Ishikawa (cell line): ENCODE measurements at regions not wholly inside any gene's neighbourhood (a gene's known extent, or its start where the extent isn't known, plus 50 kb on each side); places are given as distances from the start of the nearest gene placed in this dataset.

Experiments used
- CEBPB ChIP-seq: IDR thresholded peaks from 2 replicates; pipeline ENCODE4 v1.6.1; 2012
- CREB1 ChIP-seq: IDR thresholded peaks from 2 replicates; pipeline ENCODE4 v1.6.1; 2012; ENCODE audit warnings: low read depth
- EGR1 ChIP-seq: IDR thresholded peaks from 2 replicates; pipeline ENCODE4 v1.6.1; 2012
- EP300 ChIP-seq: IDR thresholded peaks from 2 replicates; pipeline ENCODE4 v1.6.1; 2012; ENCODE audit warnings: borderline replicate concordance
- FOXM1 ChIP-seq: IDR thresholded peaks from 2 replicates; pipeline ENCODE4 v1.6.1; 2012; ENCODE audit warnings: low read depth, borderline replicate concordance
- NFIC ChIP-seq: IDR thresholded peaks from 2 replicates; pipeline ENCODE4 v1.6.1; 2012
- RAD21 ChIP-seq: IDR thresholded peaks from 2 replicates; pipeline ENCODE4 v1.6.1; 2012; ENCODE audit warnings: low read depth
- TAF1 ChIP-seq: IDR thresholded peaks from 2 replicates; pipeline ENCODE4 v1.6.1; 2012; ENCODE audit warnings: low read depth, mild to moderate bottlenecking
- TCF12 ChIP-seq: IDR thresholded peaks from 2 replicates; pipeline ENCODE4 v1.6.1; 2012; ENCODE audit warnings: low read depth
- TEAD4 ChIP-seq: IDR thresholded peaks from 2 replicates; pipeline ENCODE4 v1.6.1; 2012
- YY1 ChIP-seq: IDR thresholded peaks from 2 replicates; pipeline ENCODE4 v1.6.1; 2012; ENCODE audit warnings: low read depth
- ZBTB7A ChIP-seq: IDR thresholded peaks from 2 replicates; pipeline ENCODE4 v1.6.1; 2012; ENCODE audit warnings: low read depth
- TF ChIP-seq, protein P1 (sequence below): IDR thresholded peaks from 2 replicates; pipeline ENCODE4 v1.6.1; 2012; ENCODE audit warnings: low read depth, mild to moderate bottlenecking
- TF ChIP-seq, protein P2 (sequence below): IDR thresholded peaks from 2 replicates; pipeline ENCODE4 v1.6.1; 2012
- TF ChIP-seq, protein P3 (sequence below): IDR thresholded peaks from 2 replicates; pipeline ENCODE4 v1.6.1; 2012

DNA sequence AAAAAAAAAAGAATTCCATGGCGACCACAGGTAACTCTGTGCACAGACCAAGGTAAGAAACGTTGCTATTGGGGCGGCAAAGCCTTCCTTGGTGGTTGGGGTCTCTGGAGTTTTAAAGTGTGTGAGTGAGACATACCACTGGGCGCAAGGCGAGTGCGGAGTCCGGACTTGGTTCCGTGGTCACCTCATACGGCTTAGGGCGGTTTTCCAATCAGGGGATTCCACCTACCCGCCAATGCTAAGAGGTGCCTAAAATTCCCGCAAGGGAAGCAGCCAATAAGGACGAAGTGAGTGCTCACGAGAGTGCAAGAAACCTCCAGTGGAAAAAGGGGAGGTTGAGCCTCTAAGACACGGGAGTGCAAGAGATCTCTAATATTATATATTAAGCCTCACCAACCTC, 68.6 kb upstream of the PRSS16 start:
- TF ChIP-seq, protein P1, sequence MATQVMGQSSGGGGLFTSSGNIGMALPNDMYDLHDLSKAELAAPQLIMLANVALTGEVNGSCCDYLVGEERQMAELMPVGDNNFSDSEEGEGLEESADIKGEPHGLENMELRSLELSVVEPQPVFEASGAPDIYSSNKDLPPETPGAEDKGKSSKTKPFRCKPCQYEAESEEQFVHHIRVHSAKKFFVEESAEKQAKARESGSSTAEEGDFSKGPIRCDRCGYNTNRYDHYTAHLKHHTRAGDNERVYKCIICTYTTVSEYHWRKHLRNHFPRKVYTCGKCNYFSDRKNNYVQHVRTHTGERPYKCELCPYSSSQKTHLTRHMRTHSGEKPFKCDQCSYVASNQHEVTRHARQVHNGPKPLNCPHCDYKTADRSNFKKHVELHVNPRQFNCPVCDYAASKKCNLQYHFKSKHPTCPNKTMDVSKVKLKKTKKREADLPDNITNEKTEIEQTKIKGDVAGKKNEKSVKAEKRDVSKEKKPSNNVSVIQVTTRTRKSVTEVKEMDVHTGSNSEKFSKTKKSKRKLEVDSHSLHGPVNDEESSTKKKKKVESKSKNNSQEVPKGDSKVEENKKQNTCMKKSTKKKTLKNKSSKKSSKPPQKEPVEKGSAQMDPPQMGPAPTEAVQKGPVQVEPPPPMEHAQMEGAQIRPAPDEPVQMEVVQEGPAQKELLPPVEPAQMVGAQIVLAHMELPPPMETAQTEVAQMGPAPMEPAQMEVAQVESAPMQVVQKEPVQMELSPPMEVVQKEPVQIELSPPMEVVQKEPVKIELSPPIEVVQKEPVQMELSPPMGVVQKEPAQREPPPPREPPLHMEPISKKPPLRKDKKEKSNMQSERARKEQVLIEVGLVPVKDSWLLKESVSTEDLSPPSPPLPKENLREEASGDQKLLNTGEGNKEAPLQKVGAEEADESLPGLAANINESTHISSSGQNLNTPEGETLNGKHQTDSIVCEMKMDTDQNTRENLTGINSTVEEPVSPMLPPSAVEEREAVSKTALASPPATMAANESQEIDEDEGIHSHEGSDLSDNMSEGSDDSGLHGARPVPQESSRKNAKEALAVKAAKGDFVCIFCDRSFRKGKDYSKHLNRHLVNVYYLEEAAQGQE: no peak
- TF ChIP-seq ZBTB7A (no peak), EP300 (no peak), CEBPB (no peak), EGR1 (no peak), YY1 (no peak), NFIC (no peak), CREB1 (no peak), RAD21 (no peak), TAF1 (no peak), TCF12 (no peak), TEAD4 (no peak), FOXM1 (no peak)
- TF ChIP-seq, protein P2, sequence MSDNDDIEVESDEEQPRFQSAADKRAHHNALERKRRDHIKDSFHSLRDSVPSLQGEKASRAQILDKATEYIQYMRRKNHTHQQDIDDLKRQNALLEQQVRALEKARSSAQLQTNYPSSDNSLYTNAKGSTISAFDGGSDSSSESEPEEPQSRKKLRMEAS: no peak
- TF ChIP-seq, protein P3, sequence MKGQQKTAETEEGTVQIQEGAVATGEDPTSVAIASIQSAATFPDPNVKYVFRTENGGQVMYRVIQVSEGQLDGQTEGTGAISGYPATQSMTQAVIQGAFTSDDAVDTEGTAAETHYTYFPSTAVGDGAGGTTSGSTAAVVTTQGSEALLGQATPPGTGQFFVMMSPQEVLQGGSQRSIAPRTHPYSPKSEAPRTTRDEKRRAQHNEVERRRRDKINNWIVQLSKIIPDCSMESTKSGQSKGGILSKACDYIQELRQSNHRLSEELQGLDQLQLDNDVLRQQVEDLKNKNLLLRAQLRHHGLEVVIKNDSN: no peak

DNA sequence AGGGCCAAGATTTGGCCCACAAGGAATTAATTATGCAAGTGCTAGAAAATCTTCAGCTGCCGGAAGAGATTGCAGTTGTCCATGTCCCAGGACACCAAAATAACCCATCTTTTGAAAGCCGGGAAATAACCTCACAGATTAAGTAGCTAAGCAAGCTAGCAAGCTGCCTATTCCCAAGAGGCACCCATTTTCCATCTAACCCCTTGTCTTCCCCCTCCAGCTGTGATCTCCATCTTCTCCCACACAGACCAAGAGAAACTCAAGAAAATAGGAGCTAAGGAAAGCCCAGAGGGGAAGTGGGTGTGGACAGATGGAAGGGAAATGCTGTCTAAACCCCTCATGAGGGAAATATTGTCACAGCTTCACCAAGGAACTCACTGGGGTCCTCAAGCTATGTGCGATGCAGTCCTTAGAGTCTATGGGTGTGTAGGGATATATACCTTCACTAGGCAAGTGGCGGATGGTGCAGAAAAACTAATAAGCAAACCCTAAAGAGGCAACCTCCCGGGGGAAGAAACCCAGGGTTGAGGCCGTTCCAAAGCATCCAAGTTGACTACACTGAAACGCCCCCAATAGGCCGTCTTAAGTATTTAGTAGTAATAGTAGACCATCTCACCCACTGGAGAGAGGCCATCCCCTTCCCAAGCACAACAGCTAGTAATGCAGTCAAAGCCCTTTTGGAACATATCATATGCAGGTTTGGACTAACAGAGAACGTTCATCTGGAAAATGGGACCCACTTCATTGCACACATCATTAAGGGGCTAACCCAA, 64.3 kb upstream of the PRSS16 start:
- no peak for TF ChIP-seq TAF1
- no peak for TF ChIP-seq ZBTB7A
- TF ChIP-seq, protein P2: no peak
- no peak for TF ChIP-seq YY1
- TF ChIP-seq, protein P3: no peak
- no peak for TF ChIP-seq NFIC
- TF ChIP-seq RAD21: no peak
- TF ChIP-seq, protein P1: no peak

DNA sequence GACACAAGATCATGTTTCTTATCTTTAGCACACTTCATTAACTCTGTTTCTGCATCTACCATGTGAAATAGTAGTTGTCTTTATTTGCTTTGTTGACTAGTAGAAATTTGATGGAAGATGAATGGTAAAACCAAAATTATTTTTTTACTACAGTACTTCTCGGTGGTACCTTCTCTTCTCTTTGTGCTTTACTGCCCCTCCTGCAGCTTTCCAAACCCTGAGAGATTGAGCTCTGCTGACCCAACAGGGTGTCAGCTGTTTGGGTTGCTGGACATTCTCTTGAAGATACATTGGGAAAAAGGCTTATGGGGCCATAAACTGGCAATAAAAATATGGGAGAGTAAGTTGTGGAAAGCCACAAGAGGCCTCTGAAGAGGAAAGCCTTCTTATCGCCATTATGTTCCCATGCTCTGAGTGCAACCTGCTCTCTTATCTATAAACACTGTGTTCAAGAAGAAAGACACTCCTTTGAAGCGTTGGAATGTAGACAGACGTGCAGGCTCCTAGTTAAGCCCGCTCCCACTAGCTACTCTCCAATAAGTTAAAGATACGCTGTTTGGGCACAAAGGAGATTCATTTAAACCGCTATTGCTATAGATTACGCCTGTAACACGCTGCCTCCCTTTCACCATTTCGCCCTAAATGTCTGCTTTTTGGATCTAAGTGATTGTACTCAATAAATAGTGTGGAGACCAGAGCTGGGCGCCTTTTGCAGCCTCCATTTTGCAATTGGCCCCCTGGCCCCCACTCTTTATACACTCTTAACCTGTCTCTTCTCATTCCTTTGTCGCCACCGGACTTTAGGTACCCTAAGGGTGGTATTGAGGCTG, 60.1 kb upstream of the PRSS16 start:
- TF ChIP-seq EP300 (no peak), CEBPB (no peak), TCF12 (no peak), YY1 (no peak), RAD21 (no peak), FOXM1 (no peak)

DNA sequence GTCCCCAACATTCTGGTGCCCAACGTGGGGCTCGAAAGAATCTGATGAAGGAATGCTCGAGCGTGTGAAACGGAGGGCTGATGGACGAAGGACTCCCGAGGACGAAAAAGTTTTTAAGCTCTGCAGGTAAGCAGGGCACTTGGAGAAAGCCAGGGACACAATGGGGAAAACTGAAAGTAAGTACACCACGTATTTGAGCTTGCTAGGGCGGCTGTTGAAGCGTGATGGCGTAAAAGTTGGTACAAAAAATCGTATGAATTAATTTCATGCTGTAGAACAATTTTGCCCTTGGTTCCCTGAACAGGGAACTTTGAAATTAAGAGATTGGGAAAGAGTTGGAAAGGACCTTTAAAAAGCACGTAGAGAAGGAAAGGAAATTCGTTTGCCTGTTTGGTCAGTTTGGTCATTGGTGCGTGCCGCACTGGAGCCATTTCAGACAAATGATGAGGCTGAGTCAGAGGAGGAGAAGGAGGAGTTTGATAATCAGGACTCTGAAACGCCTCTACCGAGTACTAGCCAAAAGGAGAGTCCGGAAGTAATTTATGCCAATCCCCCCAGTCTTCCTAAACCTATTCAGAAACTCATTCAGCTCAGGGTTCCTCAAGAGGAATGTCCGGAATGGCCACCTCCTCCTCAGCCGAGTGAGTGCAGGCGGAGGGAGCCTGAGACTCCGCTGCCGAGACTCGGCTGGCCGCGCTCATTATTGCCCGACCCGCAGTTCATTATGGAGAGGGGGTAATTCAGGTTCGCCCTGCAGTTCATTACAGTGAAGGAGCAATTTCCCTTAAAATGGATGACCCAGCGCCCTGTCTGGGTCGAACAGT, 59.2 kb upstream of the PRSS16 start:
- TF ChIP-seq TAF1 (peak; percentile 35), YY1 (peak; percentile 42; the same call in 1 of the 2 replicates), EGR1 (no peak), NFIC (peak; percentile 47), TEAD4 (peak; percentile 56), CEBPB (0 out of 2 replicates have a peak, but pooled peaks have one; percentile 15)
- TF ChIP-seq, protein P2: peak; percentile 28; the same call in 1 of the 2 replicates
- TF ChIP-seq, protein P3: no peak
